ENCODE measurements at regions not wholly inside any gene's neighbourhood (a gene's known extent, or its start where the extent isn't known, plus 50 kb on each side); places are given as distances from the start of the nearest gene placed in this dataset.

DNA sequence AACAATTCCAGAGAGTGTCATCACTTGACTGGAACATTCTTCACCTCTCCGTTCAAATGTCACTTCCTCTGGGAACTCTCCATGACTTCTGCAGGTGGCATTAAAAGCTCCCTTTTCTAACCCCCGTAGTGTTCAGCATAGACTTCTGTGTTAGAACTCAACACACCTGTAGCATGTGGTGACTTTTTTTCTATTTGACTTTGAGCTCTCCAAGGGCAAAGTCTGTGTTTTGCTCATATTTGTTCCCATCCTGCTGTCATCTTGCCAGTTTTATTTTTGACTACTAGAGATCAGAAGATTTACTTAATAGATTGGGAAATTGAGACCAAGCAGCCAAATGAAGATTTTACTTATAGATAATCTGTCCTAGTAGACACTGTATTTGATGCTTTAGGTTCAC lies 367.1 kb downstream of the INSC start:
- no peak for TF ChIP-seq CTCF (IDR thresholded peaks at IDR 0.05; ENCODE audit: extremely low read depth, missing control alignments)
- DNase-seq (ENCODE audit: low spot score) = no peak

DNA sequence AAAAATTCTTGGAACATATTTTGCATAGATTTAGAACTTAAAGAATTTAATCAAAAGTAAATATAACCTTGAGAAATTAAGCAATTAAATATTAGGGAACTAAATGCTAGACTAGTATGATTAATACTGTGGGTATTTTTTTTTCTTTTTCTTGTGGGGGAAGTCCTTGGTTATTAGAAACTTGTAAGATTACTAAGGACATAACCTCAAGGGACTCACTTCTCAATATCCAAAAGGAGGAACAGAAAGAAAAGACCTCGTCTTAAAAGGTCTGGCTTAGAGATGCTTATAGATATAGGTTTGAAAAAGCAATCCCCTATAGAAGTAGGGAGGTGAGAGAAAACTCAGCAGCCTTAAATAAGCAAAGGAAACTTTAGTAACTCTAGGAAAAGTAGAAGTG lies 368.5 kb downstream of the INSC start:
- no peak for TF ChIP-seq CTCF (IDR thresholded peaks at IDR 0.05; ENCODE audit: extremely low read depth, missing control alignments)
- DNase-seq (ENCODE audit: low spot score) = no peak

- DNase-seq (ENCODE audit: low spot score) = no peak
- TF ChIP-seq CTCF (IDR thresholded peaks at IDR 0.05; ENCODE audit: extremely low read depth, missing control alignments) = no peak
Observed at GRCh38 chr11:15484398-15484797, 369.7 kb downstream of the INSC start.

DNA sequence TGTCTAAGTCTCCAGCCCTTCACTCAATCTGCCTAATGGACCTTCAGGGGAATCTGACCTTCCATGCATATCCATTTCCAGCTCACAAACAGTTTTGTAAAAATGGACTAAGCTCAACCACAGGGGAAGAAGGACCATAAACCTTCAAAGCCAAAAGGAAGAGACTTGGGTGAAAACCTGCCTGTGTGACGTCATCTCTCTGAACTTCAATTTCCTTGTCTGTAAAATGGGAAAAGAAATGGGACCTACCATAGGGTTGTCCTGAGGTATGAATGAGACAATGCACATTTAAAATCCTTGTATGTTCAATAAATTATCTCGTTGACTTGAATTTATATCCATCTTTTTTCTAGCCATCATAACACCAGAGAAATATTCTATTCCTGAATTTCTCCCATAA lies 370.7 kb downstream of the INSC start:
- no peak for TF ChIP-seq CTCF (IDR thresholded peaks at IDR 0.05; ENCODE audit: extremely low read depth, missing control alignments)
- DNase-seq (ENCODE audit: low spot score) = no peak

DNA sequence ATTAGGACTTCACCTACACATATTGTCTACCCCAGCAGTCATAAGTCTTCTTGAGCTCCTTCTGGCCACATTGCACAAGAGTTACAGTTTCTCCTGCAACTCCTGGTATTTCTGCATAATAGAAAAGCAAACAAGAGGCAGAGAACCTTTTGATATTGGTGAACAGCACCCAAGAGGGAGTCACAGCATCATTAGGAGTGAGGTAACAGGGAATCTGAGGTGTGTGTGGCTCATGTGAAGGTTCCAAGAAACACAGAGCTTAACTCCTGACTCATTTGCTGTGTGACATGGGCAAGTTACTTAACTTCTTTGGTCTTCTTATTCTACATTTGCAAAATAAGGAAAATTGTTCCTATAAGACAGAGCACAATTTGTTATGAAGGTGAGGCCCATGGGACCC lies 374.6 kb downstream of the INSC start:
- DNase-seq (ENCODE audit: low spot score) = no peak
- TF ChIP-seq CTCF (IDR thresholded peaks at IDR 0.05; ENCODE audit: extremely low read depth, missing control alignments) = no peak

GRCh38 chr11:15490535-15490934 lies 375.8 kb downstream of the INSC start:
- no peak for TF ChIP-seq CTCF (IDR thresholded peaks at IDR 0.05; ENCODE audit: extremely low read depth, missing control alignments)
- no peak for DNase-seq (ENCODE audit: low spot score)

DNA sequence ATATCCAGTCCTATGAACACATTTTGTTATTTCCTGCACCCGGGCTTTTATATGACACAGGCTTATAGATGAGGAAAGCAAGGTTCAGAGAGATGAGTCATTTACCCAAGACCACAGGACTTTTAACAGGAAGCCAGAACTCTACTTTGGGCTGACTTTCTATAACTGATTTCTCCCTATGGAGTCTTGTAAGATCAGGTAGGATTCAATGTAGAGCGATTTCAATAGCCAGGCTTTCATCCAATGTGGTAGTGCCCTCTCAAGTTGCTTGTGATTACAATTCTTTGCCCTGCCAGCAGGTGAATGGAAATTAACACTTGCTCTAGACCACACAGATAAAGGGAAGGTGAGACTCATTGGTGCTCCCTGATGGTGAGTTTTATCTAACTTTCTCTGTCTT lies 378.3 kb downstream of the INSC start:
- no peak for TF ChIP-seq CTCF (IDR thresholded peaks at IDR 0.05; ENCODE audit: extremely low read depth, missing control alignments)
- DNase-seq (ENCODE audit: low spot score) = no peak

Data from GM20000 (cell line).